SH-SY5Y (cell line): ENCODE measurements at regions not wholly inside any gene's neighbourhood (a gene's known extent, or its start where the extent isn't known, plus 50 kb on each side); places are given as distances from the start of the nearest gene placed in this dataset.

Experiments used
- GATA2 ChIP-seq: IDR thresholded peaks from 2 replicates; pipeline ENCODE4 v1.6.1; 2011; ENCODE audit warnings: mild to moderate bottlenecking, low read depth, low read length
- GATA3 ChIP-seq: IDR thresholded peaks from 2 replicates; pipeline ENCODE4 v1.6.1; 2011; ENCODE audit warnings: low read depth, mild to moderate bottlenecking, low read length, moderate library complexity

DNA sequence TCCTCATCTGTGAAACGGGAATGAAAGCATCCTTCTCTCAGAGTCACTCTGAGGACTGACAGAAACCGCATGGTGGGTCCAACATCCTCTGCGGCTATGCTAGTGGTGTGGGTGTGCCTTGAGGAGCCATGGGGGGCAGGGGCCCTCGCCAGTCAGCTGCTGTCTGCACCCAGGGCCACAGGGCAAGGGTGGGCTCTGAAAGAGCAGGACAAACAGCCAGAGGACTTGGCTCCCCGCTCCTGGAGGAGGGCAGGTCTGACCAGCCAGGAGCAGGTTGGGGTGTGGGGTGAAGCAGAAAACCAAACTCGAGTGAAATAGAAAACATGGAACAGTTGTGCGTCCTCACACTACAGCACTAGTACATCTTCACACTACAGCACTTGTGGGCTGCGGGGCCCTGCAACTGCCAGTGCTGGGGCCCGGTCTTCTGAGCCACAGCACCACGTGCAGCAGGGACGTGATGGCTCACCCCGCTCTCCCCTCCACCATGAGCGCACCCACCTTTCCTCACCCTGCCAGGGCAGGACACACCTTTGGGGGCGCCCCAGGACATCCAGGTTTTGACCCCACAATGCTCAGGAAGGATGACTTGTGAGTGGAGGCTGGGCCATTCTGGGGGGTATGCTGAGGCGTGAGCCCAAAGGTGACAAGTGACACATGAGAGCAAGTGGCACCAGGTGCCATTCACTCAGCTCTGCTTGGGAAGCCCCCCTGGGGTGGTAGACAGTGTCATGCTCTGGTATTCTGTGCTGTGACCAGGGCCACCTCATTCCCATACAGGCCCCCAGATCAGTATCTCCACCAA lies 96.1 kb upstream of the RET start:
- TF ChIP-seq GATA2, result no peak
- TF ChIP-seq GATA3, result no peak
